ENCODE measurements at regions not wholly inside any gene's neighbourhood (a gene's known extent, or its start where the extent isn't known, plus 50 kb on each side); places are given as distances from the start of the nearest gene placed in this dataset.
"Not testable (repeated sequence)": the region's sequence is repeated elsewhere in the genome, so short reads cannot be mapped to it uniquely, and the experiment has no call there.

- no peak overlapping the region for H3K4me3 Mint-ChIP-seq (ENCODE audit: unreplicated experiment)
- H3K36me3 Mint-ChIP-seq (ENCODE audit: unreplicated experiment): no peaks in the 10 kb centered on the region
- no peak for DNase-seq
- peaks cover 12% of the 10 kb centered on the region for H3K4me1 Mint-ChIP-seq (ENCODE audit: low read depth, unreplicated experiment)
- no peak for TF ChIP-seq CTCF (IDR thresholded peaks at IDR 0.05; ENCODE audit: partially characterized antibody, unreplicated experiment)
- peaks cover 2% of the 10 kb centered on the region for H3K9me3 Mint-ChIP-seq (ENCODE audit: unreplicated experiment)
- H3K27me3 Mint-ChIP-seq (ENCODE audit: unreplicated experiment): no peaks in the 10 kb centered on the region
- no peak overlapping the region for H3K27ac Mint-ChIP-seq (ENCODE audit: unreplicated experiment)
Observed at GRCh38 chr18:57941841-57942489, 102.1 kb upstream of the NEDD4L start.

- no peaks in the 10 kb centered on the region for H3K36me3 Mint-ChIP-seq (ENCODE audit: unreplicated experiment)
- H3K27ac Mint-ChIP-seq (ENCODE audit: unreplicated experiment): no peak overlapping the region
- no peak for TF ChIP-seq CTCF (IDR thresholded peaks at IDR 0.05; ENCODE audit: partially characterized antibody, unreplicated experiment)
- no peaks in the 10 kb centered on the region for H3K27me3 Mint-ChIP-seq (ENCODE audit: unreplicated experiment)
- peaks cover 2% of the 10 kb centered on the region for H3K9me3 Mint-ChIP-seq (ENCODE audit: unreplicated experiment)
- H3K4me3 Mint-ChIP-seq (ENCODE audit: unreplicated experiment): no peak overlapping the region
- no peak for DNase-seq
- H3K4me1 Mint-ChIP-seq (ENCODE audit: low read depth, unreplicated experiment): peaks cover 12% of the 10 kb centered on the region
Observed at GRCh38 chr18:57940166-57940660, 103.8 kb upstream of the NEDD4L start.

- DNase-seq; H3K36me3 Mint-ChIP-seq (ENCODE audit: unreplicated experiment); H3K9me3 Mint-ChIP-seq (ENCODE audit: unreplicated experiment); H3K27ac Mint-ChIP-seq (ENCODE audit: unreplicated experiment); H3K4me3 Mint-ChIP-seq (ENCODE audit: unreplicated experiment); H3K4me1 Mint-ChIP-seq (ENCODE audit: low read depth, unreplicated experiment); H3K27me3 Mint-ChIP-seq (ENCODE audit: unreplicated experiment): not testable (repeated sequence)
Observed at GRCh38 chr18:57934375-57934774, 109.7 kb upstream of the NEDD4L start.

GRCh38 chr18:57931038-57931437, 113.0 kb upstream of the NEDD4L start:
- H3K27ac Mint-ChIP-seq (ENCODE audit: unreplicated experiment): no peak overlapping the region
- DNase-seq: no peak
- H3K36me3 Mint-ChIP-seq (ENCODE audit: unreplicated experiment): peaks cover 5% of the 10 kb centered on the region
- no peak for TF ChIP-seq CTCF (IDR thresholded peaks at IDR 0.05; ENCODE audit: partially characterized antibody, unreplicated experiment)
- H3K4me1 Mint-ChIP-seq (ENCODE audit: low read depth, unreplicated experiment): peaks cover 4% of the 10 kb centered on the region
- H3K27me3 Mint-ChIP-seq (ENCODE audit: unreplicated experiment): no peaks in the 10 kb centered on the region
- H3K9me3 Mint-ChIP-seq (ENCODE audit: unreplicated experiment): peaks cover 2% of the 10 kb centered on the region
- H3K4me3 Mint-ChIP-seq (ENCODE audit: unreplicated experiment): no peak overlapping the region

GRCh38 chr18:57930476-57930875, 113.5 kb upstream of the NEDD4L start:
- Mint-ChIP-seq H3K9me3 (ENCODE audit: unreplicated experiment) (peaks cover 2% of the 10 kb centered on the region), H3K27me3 (ENCODE audit: unreplicated experiment) (no peaks in the 10 kb centered on the region), H3K36me3 (ENCODE audit: unreplicated experiment) (peaks cover 5% of the 10 kb centered on the region), H3K4me3 (ENCODE audit: unreplicated experiment) (no peak overlapping the region), H3K4me1 (ENCODE audit: low read depth, unreplicated experiment) (peaks cover 4% of the 10 kb centered on the region), H3K27ac (ENCODE audit: unreplicated experiment) (no peak overlapping the region)
- no peak for TF ChIP-seq CTCF (IDR thresholded peaks at IDR 0.05; ENCODE audit: partially characterized antibody, unreplicated experiment)
- DNase-seq: no peak

Data from glutamatergic neuron (in vitro differentiated cells).